Muscle of leg (tissue), 3 donors: ENCODE measurements at regions not wholly inside any gene's neighbourhood (a gene's known extent, or its start where the extent isn't known, plus 50 kb on each side); places are given as distances from the start of the nearest gene placed in this dataset.

Experiments
- DNase-seq: peaks from one replicate; pipeline ENCODE4 v3.0.0; 2013
- H3K27ac ChIP-seq: one replicate; pipeline ENCODE4 v1.5.1; 2013; ENCODE audit warnings: mild to moderate bottlenecking, low read length, control low read depth
- H3K27me3 ChIP-seq: one replicate; pipeline ENCODE4 v1.6.1; 2013; ENCODE audit warnings: low read length; ENCODE audit not compliant: control insufficient read depth, insufficient read depth
- H3K36me3 ChIP-seq: one replicate; pipeline ENCODE4 v1.6.1; 2013; ENCODE audit warnings: low read length; ENCODE audit not compliant: control insufficient read depth, insufficient read depth
- H3K4me1 ChIP-seq: one replicate; pipeline ENCODE4 v1.6.1; 2013; ENCODE audit warnings: low read length; ENCODE audit not compliant: control insufficient read depth, insufficient read depth
- H3K4me3 ChIP-seq: one replicate; pipeline ENCODE4 v1.5.1; 2013; ENCODE audit warnings: low read length, control low read depth
- H3K9me3 ChIP-seq: replicated peaks from 2 replicates; pipeline ENCODE4 v1.6.1; 2013; ENCODE audit warnings: low read depth, low read length; ENCODE audit not compliant: control insufficient read depth
- WGBS: methylation state at CpG from one replicate; pipeline ENCODE4 v1.1.5; 2013; ENCODE audit warnings: missing lambda C conversion rate; ENCODE audit not compliant: insufficient coverage; 5-methylcytosine and 5-hydroxymethylcytosine counted together

GRCh38 chr10:108399465-108399864, 1235.0 kb upstream of the SORCS1 start:
- no peaks in the 10 kb centered on the region for H3K9me3 ChIP-seq
- H3K36me3 ChIP-seq = no peaks in the 10 kb centered on the region
- no peak overlapping the region for H3K4me3 ChIP-seq
- no peak overlapping the region for H3K27ac ChIP-seq
- no peak for DNase-seq
- 61% methylated on average over 3 of the region's 4 CpGs for WGBS
- H3K27me3 ChIP-seq = no peaks in the 10 kb centered on the region
- no peaks in the 10 kb centered on the region for H3K4me1 ChIP-seq

DNA sequence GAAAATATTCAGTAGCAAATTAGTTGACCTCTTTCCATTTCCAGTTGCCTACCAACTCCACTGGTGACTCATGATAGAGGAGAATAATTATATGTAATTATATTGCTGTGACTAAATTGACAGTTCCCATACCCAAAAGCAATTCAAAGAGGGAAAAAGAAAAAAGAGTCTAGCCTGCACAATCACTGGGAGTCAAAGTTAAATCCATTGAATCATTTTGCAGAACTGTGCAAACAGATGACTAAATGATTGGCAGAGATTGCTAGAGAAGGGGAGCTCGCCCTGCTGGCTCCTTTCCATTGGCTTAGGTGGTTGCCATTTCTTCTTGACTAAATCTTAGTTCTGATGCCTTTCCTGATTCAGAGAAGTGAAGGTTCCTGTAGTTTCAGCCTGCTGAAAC, 1228.6 kb upstream of the SORCS1 start:
- peak; percentile 46 for DNase-seq
- WGBS = 40% methylated on average over 1 of the region's 1 CpG
- no peaks in the 10 kb centered on the region for H3K36me3 ChIP-seq
- no peak overlapping the region for H3K27ac ChIP-seq
- H3K9me3 ChIP-seq = no peaks in the 10 kb centered on the region
- no peak overlapping the region for H3K4me3 ChIP-seq
- no peaks in the 10 kb centered on the region for H3K27me3 ChIP-seq
- no peaks in the 10 kb centered on the region for H3K4me1 ChIP-seq

DNA sequence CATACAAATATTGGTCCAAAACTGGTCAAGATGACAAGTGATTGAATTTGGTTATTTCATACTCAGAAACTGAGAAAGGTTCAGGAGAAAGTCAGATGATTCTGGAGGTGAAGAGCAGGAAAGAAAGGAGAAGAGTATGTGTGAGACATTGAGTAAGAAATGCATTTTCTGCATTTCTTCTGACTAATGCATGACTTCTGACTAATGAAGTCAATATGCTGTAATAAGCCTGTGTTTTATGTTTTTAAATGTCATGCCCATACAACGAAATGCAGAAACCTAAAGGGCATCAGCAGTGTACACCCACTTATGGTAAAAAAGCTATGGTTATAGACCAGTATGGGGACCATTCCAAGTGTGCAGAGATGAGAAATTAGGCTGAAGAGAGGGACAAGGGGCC, 1227.8 kb upstream of the SORCS1 start:
- Histone ChIP-seq H3K4me1 (no peaks in the 10 kb centered on the region), H3K4me3 (no peak overlapping the region), H3K27me3 (no peaks in the 10 kb centered on the region), H3K27ac (no peak overlapping the region), H3K9me3 (no peaks in the 10 kb centered on the region), H3K36me3 (no peaks in the 10 kb centered on the region)
- no peak for DNase-seq
- no CpG with 5 or more reads among the region's 1 CpG for WGBS

- peak; percentile 4 for DNase-seq
- no peak overlapping the region for H3K4me3 ChIP-seq
- no peak overlapping the region for H3K27ac ChIP-seq
- H3K4me1 ChIP-seq = no peaks in the 10 kb centered on the region
- no CpG with 5 or more reads among the region's 1 CpG for WGBS
- no peaks in the 10 kb centered on the region for H3K27me3 ChIP-seq
- no peaks in the 10 kb centered on the region for H3K9me3 ChIP-seq
- no peaks in the 10 kb centered on the region for H3K36me3 ChIP-seq
These were observed 1224.2 kb upstream of the SORCS1 start for GRCh38 chr10:108388706-108389105.

DNA sequence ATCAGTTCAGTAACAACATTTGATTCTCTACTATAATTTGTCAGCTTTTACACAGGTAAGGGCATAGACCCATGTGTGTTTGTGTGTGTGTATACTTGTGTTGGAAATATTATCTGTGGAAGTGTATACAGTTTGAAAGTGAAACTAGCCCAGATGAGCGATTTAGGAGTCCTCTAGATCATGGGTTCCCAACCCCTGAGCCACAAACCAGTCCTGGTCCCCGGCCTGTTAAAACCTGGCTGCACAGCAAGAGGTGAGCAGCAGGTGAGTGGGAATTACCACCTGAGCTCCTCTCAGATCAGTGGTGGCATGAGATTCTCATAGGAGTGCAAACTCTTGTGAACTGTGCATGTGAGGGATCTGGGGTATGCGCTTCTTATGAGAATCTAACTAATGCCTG, 1221.5 kb upstream of the SORCS1 start:
- Histone ChIP-seq H3K9me3 (no peaks in the 10 kb centered on the region), H3K4me3 (no peak overlapping the region), H3K27me3 (no peaks in the 10 kb centered on the region), H3K27ac (no peak overlapping the region), H3K4me1 (no peaks in the 10 kb centered on the region), H3K36me3 (no peaks in the 10 kb centered on the region)
- 62% methylated on average over 3 of the region's 3 CpGs for WGBS
- no peak for DNase-seq

DNA sequence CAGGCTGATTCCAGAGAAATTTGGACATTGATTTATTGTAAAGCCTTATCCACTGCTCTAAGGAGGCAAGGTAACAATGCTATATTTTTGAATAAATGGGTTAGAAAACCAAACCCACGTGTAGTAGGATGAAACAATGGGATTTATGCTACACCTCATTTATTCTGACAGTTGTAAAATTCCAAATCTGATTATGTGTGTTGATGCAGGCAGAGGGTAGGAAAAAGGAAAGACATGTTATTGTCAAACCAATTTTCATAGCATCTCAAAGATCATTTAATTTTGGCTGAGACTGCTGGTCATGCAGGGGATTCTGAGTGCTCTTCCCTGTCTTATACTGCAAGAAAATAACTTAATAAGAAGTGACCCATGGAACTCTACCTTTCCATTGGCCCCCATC, 1219.9 kb upstream of the SORCS1 start:
- Histone ChIP-seq H3K27ac (no peak overlapping the region), H3K36me3 (no peaks in the 10 kb centered on the region)

DNA sequence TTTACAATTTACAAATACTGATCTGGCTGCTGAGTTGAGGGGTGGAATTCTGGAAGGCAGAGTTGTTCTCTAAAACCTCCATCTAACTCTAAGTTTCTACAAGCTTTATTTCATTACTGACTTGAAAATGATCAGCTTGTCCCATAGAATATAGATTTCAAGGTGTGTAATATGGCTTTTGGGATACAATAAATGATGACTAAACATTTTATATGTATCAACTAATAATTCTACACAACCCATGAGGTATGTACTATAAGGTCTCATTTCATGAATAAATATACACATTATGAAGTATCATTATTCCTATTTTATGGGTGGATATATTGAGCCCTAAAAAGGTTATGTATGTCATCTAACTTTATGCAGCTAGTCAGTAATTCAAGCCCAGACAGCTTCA, 1214.3 kb upstream of the SORCS1 start:
- no peak for DNase-seq
- H3K27me3 ChIP-seq = no peaks in the 10 kb centered on the region

More for the DNA sequence above, 1219.9 kb upstream of the SORCS1 start:
- Histone ChIP-seq H3K4me3 (no peak overlapping the region), H3K4me1 (no peaks in the 10 kb centered on the region), H3K9me3 (no peaks in the 10 kb centered on the region), H3K27me3 (no peaks in the 10 kb centered on the region)
- whole genome bisulfite sequencing = no CpG with 5 or more reads among the region's 1 CpG
- no peak for DNase-seq

GRCh38 chr10:108375691-108376090, 1211.2 kb upstream of the SORCS1 start:
- H3K27me3 ChIP-seq = no peaks in the 10 kb centered on the region
- no peaks in the 10 kb centered on the region for H3K4me1 ChIP-seq
- no peak overlapping the region for H3K27ac ChIP-seq
- DNase-seq = no peak
- no peaks in the 10 kb centered on the region for H3K36me3 ChIP-seq
- H3K4me3 ChIP-seq = no peak overlapping the region
- no peaks in the 10 kb centered on the region for H3K9me3 ChIP-seq

More for the DNA sequence above, 1214.3 kb upstream of the SORCS1 start:
- no peak overlapping the region for H3K27ac ChIP-seq
- no peaks in the 10 kb centered on the region for H3K4me1 ChIP-seq
- H3K36me3 ChIP-seq = no peaks in the 10 kb centered on the region
- no peaks in the 10 kb centered on the region for H3K9me3 ChIP-seq
- H3K4me3 ChIP-seq = no peak overlapping the region

GRCh38 chr10:108374991-108375390, 1210.5 kb upstream of the SORCS1 start:
- Histone ChIP-seq H3K4me1 (no peaks in the 10 kb centered on the region), H3K27ac (no peak overlapping the region), H3K9me3 (no peaks in the 10 kb centered on the region), H3K4me3 (no peak overlapping the region), H3K36me3 (no peaks in the 10 kb centered on the region), H3K27me3 (no peaks in the 10 kb centered on the region)
- no peak for DNase-seq
- whole genome bisulfite sequencing = no CpG with 5 or more reads among the region's 1 CpG

- Histone ChIP-seq H3K4me3 (no peak overlapping the region), H3K36me3 (no peaks in the 10 kb centered on the region), H3K9me3 (no peaks in the 10 kb centered on the region)
These were observed 1201.0 kb upstream of the SORCS1 start for GRCh38 chr10:108365541-108365940.

GRCh38 chr10:108363576-108363975, 1199.1 kb upstream of the SORCS1 start:
- no peaks in the 10 kb centered on the region for H3K9me3 ChIP-seq
- no peak overlapping the region for H3K27ac ChIP-seq
- no peaks in the 10 kb centered on the region for H3K4me1 ChIP-seq
- WGBS = 68% methylated on average over 3 of the region's 4 CpGs
- no peak for DNase-seq
- no peaks in the 10 kb centered on the region for H3K36me3 ChIP-seq
- H3K27me3 ChIP-seq = no peaks in the 10 kb centered on the region
- no peak overlapping the region for H3K4me3 ChIP-seq

More at GRCh38 chr10:108365541-108365940, 1201.0 kb upstream of the SORCS1 start:
- DNase-seq = no peak
- Histone ChIP-seq H3K27me3 (no peaks in the 10 kb centered on the region), H3K27ac (no peak overlapping the region), H3K4me1 (no peaks in the 10 kb centered on the region)
